Osteoblast (primary cell): ENCODE measurements at regions not wholly inside any gene's neighbourhood (a gene's known extent, or its start where the extent isn't known, plus 50 kb on each side); places are given as distances from the start of the nearest gene placed in this dataset.

ENCODE experiments used
- DNase-seq: peaks from one replicate; pipeline ENCODE4 v3.0.0; 2011; ENCODE audit warnings: low spot score, mixed read lengths; ENCODE audit not compliant: insufficient read length; ENCODE audit errors: missing footprints
- H2AFZ ChIP-seq: 2 replicates; pipeline ENCODE4 v1.6.0; 2011; ENCODE audit warnings: mild to moderate bottlenecking, low read length
- H3K27ac ChIP-seq: 2 replicates; pipeline ENCODE4 v1.5.1; 2011; ENCODE audit warnings: mild to moderate bottlenecking, low read depth, low read length, moderate library complexity
- H3K27me3 ChIP-seq: 2 replicates; pipeline ENCODE4 v1.6.0; 2012; ENCODE audit warnings: mild to moderate bottlenecking, control low read depth, inconsistent platforms, low read length, moderate library complexity; ENCODE audit not compliant: insufficient read depth
- H3K36me3 ChIP-seq: 2 replicates; pipeline ENCODE4 v1.5.1; 2011; ENCODE audit warnings: mild to moderate bottlenecking, low read length, control low read depth, moderate library complexity; ENCODE audit not compliant: insufficient read depth
- H3K4me1 ChIP-seq: 2 replicates; pipeline ENCODE4 v1.5.1; 2011; ENCODE audit warnings: mild to moderate bottlenecking, low read length, control low read depth, moderate library complexity; ENCODE audit not compliant: insufficient read depth
- H3K4me2 ChIP-seq: 2 replicates; pipeline ENCODE4 v1.6.0; 2011; ENCODE audit warnings: mild to moderate bottlenecking, low read length; ENCODE audit not compliant: insufficient read depth
- H3K4me3 ChIP-seq: fragments of 200-600 bp; sonication (generic); 3 replicates; pipeline ENCODE4 v1.5.1; 2012; ENCODE audit warnings: mild to moderate bottlenecking, low read length, inconsistent platforms; ENCODE audit not compliant: insufficient read depth
- H3K79me2 ChIP-seq: 2 replicates; pipeline ENCODE4 v1.6.0; 2012; ENCODE audit warnings: mild to moderate bottlenecking, low read length, control low read depth, inconsistent platforms; ENCODE audit not compliant: insufficient read depth
- H3K9me3 ChIP-seq: 2 replicates; pipeline ENCODE4 v1.5.1; 2011; ENCODE audit warnings: low read depth, low read length, control low read depth
- H4K20me1 ChIP-seq: 2 replicates; pipeline ENCODE4 v1.6.0; 2012; ENCODE audit warnings: mild to moderate bottlenecking, low read length, control low read depth; ENCODE audit not compliant: insufficient read depth
- TF ChIP-seq, protein P1 (sequence below): IDR thresholded peaks from 2 replicates; pipeline ENCODE4 v1.5.1; 2011; ENCODE audit warnings: mild to moderate bottlenecking, low read depth, low read length, moderate library complexity; ENCODE audit errors: extremely low read depth

DNA sequence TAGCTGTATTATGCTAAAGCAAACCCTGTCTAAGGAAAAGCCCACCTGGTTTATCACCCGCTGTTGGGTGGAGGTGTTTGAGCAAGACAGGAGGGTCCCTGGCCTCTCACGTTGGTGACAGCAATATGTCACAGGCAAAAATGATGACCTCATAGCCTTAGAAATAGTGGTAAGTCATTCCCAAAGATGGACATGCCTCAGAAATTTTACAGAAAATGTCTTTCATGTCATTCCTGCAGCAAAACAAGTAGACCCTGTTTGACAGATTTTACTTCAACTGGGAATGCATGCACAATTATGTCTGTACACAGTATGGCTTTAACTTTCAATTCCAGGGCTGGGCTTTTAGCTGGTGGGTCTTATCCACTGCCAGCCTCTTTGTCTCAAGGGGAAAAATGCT lies 362.3 kb upstream of the C2CD4B start:
- Histone ChIP-seq H3K4me2 (no peak overlapping the region), H3K27me3 (no peaks in the 10 kb centered on the region), H3K79me2 (no peaks in the 10 kb centered on the region), H3K36me3 (no peaks in the 10 kb centered on the region), H3K27ac (no peak overlapping the region), H3K4me3 (no peak overlapping the region), H3K4me1 (peaks cover 7% of the 10 kb centered on the region), H3K9me3 (no peaks in the 10 kb centered on the region), H2AFZ (no peak overlapping the region), H4K20me1 (no peaks in the 10 kb centered on the region)
- TF ChIP-seq, protein P1, sequence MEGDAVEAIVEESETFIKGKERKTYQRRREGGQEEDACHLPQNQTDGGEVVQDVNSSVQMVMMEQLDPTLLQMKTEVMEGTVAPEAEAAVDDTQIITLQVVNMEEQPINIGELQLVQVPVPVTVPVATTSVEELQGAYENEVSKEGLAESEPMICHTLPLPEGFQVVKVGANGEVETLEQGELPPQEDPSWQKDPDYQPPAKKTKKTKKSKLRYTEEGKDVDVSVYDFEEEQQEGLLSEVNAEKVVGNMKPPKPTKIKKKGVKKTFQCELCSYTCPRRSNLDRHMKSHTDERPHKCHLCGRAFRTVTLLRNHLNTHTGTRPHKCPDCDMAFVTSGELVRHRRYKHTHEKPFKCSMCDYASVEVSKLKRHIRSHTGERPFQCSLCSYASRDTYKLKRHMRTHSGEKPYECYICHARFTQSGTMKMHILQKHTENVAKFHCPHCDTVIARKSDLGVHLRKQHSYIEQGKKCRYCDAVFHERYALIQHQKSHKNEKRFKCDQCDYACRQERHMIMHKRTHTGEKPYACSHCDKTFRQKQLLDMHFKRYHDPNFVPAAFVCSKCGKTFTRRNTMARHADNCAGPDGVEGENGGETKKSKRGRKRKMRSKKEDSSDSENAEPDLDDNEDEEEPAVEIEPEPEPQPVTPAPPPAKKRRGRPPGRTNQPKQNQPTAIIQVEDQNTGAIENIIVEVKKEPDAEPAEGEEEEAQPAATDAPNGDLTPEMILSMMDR = no peak
- DNase-seq = no peak

DNA sequence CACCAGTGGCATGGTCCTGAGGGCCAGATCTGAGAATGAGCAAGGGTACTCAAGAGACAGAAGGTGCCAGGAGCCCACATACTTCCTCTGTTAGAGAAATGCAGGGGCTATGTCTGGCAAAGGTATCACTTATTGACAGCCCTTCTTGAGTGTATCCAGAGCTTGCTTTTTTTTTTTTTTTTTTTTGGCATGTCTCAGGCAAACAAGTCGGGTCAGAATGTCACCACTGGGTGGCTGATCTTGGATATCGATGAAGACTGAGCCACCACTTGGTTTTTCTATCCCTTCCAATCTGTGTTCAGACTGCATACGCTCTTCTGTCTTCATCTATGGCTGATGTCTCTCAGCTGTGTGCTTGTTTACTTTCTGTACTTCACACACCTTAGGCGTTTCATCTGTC lies 363.4 kb upstream of the C2CD4B start:
- DNase-seq = no peak

DNA sequence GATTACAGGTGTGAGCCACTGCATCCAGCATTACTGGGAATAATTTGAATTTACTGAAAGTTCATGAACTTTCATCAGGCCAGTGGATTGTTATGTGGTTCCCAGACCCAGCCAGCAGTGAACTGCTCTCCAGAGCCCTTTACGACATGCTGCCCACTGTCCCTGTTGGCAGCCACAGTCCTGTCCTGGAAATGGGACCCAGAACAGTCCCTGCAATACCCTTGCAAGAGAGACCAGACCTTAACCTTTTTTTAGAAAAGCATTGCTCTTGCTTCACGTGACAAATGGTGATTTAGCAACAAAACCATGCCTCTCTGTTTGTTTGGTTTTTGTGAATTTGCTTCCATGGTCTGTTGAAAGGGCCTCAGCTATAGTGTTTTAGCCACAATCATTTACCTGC lies 367.3 kb upstream of the C2CD4B start:
- no peak overlapping the region for H3K4me3 ChIP-seq
- no peak overlapping the region for H3K4me2 ChIP-seq
- DNase-seq = no peak
- H3K36me3 ChIP-seq = no peaks in the 10 kb centered on the region
- H3K4me1 ChIP-seq = no peaks in the 10 kb centered on the region
- H2AFZ ChIP-seq = no peak overlapping the region
- H4K20me1 ChIP-seq = no peaks in the 10 kb centered on the region
- H3K27ac ChIP-seq = no peak overlapping the region
- TF ChIP-seq, protein P1 = no peak
- H3K27me3 ChIP-seq = no peaks in the 10 kb centered on the region
- H3K79me2 ChIP-seq = no peaks in the 10 kb centered on the region
- no peaks in the 10 kb centered on the region for H3K9me3 ChIP-seq

More for the DNA sequence above, 363.4 kb upstream of the C2CD4B start:
- H3K27me3 ChIP-seq = no peaks in the 10 kb centered on the region
- no peak overlapping the region for H3K4me3 ChIP-seq
- H3K79me2 ChIP-seq = no peaks in the 10 kb centered on the region
- H3K4me1 ChIP-seq = no peaks in the 10 kb centered on the region
- no peaks in the 10 kb centered on the region for H3K9me3 ChIP-seq
- H4K20me1 ChIP-seq = no peaks in the 10 kb centered on the region
- H2AFZ ChIP-seq = no peak overlapping the region
- no peaks in the 10 kb centered on the region for H3K36me3 ChIP-seq
- no peak overlapping the region for H3K4me2 ChIP-seq
- H3K27ac ChIP-seq = no peak overlapping the region
- TF ChIP-seq, protein P1 = no peak

DNA sequence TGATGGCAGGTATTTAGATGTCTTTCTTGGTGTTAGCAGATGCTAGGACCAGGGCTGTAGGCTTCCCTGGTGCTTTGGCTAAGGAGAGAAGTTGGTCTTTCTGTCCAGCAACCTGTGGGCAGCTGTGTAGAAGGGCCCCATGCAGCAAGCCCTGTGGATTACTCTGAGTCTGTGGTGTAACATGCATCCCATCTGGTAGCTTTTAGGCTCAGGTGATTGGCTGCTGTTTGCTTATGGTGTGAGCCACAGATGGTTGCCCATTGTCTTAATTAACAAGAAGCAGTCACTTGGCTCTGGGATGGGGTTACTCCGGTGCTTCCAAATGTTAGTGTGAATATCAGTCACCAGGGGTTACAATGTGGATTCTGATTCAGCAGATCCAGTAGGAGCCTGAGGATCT lies 368.6 kb upstream of the C2CD4B start:
- Histone ChIP-seq H2AFZ (no peak overlapping the region), H3K79me2 (no peaks in the 10 kb centered on the region), H3K27me3 (no peaks in the 10 kb centered on the region), H3K4me2 (no peak overlapping the region), H3K36me3 (no peaks in the 10 kb centered on the region), H3K4me3 (no peak overlapping the region), H3K27ac (no peak overlapping the region), H3K4me1 (no peaks in the 10 kb centered on the region), H3K9me3 (no peaks in the 10 kb centered on the region), H4K20me1 (no peaks in the 10 kb centered on the region)
- no peak for DNase-seq
- TF ChIP-seq, protein P1 = no peak
